GM18868 (cell line): ENCODE measurements at regions not wholly inside any gene's neighbourhood (a gene's known extent, or its start where the extent isn't known, plus 50 kb on each side); places are given as distances from the start of the nearest gene placed in this dataset.

Source experiments
- ATAC-seq: cut with Tn5 transposase; IDR thresholded peaks from one replicate; pipeline ENCODE4 v1.9.1; 2021; ENCODE audit warnings: mild to moderate bottlenecking, moderate library complexity; ENCODE audit not compliant: unreplicated experiment

GRCh38 chr6:40645043-40645442 lies 57.9 kb upstream of the LRFN2 start:
- ATAC-seq = no peak

DNA sequence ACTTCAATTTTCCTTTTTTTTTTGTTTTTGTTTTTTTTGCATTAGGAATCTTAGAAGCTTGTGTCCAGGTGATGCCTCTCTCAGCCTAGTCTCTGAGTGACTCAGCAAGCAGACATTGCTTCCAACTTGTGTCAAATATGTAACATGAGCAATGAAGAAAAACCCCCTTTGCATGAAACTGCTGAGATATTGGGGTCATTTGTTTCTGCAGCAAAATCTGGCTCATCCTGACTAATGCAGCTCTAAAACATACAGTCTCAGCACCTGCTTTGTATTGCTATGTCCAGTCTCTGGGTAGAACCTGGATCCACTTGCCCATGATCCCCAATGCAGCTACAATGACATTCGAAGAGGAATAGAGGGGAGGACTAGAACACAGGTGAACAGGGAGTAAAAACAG lies 55.7 kb upstream of the LRFN2 start:
- ATAC-seq = no peak

GRCh38 chr6:40642190-40642589 lies 55.0 kb upstream of the LRFN2 start:
- no peak for ATAC-seq

GRCh38 chr6:40640599-40641227 lies 53.5 kb upstream of the LRFN2 start:
- no peak for ATAC-seq
